GM10266 (cell line): ENCODE measurements at regions not wholly inside any gene's neighbourhood (a gene's known extent, or its start where the extent isn't known, plus 50 kb on each side); places are given as distances from the start of the nearest gene placed in this dataset.
"Not testable (repeated sequence)": the region's sequence is repeated elsewhere in the genome, so short reads cannot be mapped to it uniquely, and the experiment has no call there.

Experiments used
- DNase-seq: peaks from one replicate; pipeline ENCODE4 v3.0.0; 2012; ENCODE audit errors: extremely low spot score
- TF ChIP-seq, protein P1 (sequence below): IDR thresholded peaks from 2 replicates; pipeline ENCODE4 v1.5.1; 2012; ENCODE audit warnings: mild to moderate bottlenecking, low read depth; ENCODE audit not compliant: control insufficient read depth, insufficient read depth; ENCODE audit errors: missing control alignments

- not testable (repeated sequence) for DNase-seq
Observed at GRCh38 chr17:16860467-16860866, 111.5 kb downstream of the TNFRSF13B start.

GRCh38 chr17:16859515-16859914 lies 112.4 kb downstream of the TNFRSF13B start:
- DNase-seq: not testable (repeated sequence)

GRCh38 chr17:16857746-16858145 lies 114.2 kb downstream of the TNFRSF13B start:
- DNase-seq: not testable (repeated sequence)

DNA sequence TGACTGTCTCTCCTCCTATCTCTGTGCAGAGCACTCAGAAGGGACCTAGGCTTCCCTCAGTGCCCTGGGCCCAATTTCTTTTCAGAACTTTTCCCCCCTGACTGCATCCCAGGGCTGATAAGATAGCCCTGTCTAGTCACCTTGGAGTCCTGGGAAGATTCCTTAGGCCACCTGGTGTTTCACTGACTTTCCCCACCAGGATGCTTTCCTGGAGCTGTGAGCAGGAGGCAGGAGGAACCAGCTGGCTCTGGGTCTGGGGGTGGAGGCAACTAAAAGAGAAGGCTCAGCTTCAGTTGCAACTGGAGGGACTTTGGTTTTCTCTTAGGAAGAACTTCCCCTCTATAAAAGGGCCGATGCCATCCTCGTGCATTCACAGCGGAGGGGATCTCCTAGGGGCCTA lies 115.1 kb downstream of the TNFRSF13B start:
- not testable (repeated sequence) for DNase-seq

- DNase-seq: not testable (repeated sequence)
Observed at GRCh38 chr17:16856171-16856570, 115.7 kb downstream of the TNFRSF13B start.

DNA sequence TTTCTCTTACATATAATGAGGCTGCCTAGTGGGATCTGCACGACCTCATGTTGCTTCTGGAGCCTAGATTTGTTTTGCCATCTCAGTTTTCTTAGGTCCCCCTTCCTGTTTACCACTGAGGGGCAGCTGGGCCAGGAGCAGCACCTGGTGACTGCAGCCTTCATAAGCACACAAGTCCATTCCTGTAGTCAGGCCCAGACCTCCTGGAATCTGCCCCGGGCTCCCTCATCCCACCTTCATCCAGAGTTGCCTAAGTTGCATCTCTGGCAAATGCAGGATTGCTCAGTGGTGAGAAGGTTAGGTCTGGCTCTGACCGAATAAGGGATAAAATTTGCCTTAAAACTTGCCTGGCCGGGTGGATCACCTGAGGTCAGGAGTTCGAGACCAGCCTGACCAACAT lies 117.3 kb downstream of the TNFRSF13B start:
- DNase-seq: not testable (repeated sequence)

DNA sequence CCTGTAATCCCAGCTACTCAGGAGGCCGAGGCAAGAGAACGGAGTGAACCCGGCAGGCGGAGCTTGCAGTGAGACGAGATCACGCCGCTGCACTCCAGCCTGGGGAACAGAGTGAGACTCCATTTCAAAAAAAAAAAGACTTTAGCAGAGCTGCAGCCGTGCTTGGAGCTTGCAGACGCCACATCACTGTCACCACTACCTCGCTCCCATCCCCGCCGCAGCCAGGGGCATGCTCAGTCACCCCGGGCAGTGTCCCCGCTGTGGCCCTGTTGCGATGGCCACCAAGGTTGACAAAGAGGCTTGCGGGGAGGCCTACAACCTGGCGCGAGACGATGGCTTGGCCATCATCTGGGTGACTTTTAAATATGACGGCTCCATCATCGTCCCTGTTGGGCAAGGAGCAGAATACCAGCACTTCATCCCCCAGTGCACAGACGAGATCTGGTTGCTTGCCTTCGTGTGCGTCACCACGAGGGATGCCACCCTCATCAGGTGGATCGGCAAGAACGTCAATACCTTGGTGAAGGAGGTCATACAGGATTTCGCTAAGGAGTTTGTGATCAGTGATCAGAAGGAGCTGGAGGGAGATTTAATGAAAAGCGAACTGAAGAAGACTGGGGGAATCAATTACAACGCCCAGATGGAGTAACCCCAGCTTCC lies 118.1 kb downstream of the TNFRSF13B start:
- TF ChIP-seq, protein P1, sequence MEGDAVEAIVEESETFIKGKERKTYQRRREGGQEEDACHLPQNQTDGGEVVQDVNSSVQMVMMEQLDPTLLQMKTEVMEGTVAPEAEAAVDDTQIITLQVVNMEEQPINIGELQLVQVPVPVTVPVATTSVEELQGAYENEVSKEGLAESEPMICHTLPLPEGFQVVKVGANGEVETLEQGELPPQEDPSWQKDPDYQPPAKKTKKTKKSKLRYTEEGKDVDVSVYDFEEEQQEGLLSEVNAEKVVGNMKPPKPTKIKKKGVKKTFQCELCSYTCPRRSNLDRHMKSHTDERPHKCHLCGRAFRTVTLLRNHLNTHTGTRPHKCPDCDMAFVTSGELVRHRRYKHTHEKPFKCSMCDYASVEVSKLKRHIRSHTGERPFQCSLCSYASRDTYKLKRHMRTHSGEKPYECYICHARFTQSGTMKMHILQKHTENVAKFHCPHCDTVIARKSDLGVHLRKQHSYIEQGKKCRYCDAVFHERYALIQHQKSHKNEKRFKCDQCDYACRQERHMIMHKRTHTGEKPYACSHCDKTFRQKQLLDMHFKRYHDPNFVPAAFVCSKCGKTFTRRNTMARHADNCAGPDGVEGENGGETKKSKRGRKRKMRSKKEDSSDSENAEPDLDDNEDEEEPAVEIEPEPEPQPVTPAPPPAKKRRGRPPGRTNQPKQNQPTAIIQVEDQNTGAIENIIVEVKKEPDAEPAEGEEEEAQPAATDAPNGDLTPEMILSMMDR: no peak

GRCh38 chr17:16849861-16850260 lies 122.1 kb downstream of the TNFRSF13B start:
- not testable (repeated sequence) for DNase-seq

More for the DNA sequence above, 118.1 kb downstream of the TNFRSF13B start:
- no peak for DNase-seq

GRCh38 chr17:16848997-16849396 lies 122.9 kb downstream of the TNFRSF13B start:
- DNase-seq: not testable (repeated sequence)

GRCh38 chr17:16845098-16845497 lies 126.8 kb downstream of the TNFRSF13B start:
- DNase-seq: not testable (repeated sequence)

DNA sequence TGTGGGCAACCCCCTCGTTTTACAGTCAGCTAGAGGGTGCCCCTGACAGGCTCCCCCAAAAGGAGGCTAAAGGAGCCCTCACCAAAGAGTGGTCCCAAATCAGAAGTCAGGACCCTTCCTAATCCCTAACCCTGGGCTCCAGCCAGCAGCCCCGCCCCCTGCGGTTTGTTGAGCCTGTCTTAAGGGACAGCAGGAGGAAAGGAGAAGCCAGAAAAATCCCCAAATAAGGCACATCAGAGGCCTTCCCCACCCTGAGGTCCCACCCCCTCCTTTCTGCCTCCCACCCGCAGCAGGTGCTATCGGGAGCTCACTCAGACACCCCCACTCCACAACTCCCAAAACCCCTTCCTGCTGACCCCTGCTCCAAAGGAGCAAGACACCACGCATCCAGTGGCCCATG lies 127.2 kb downstream of the TNFRSF13B start:
- not testable (repeated sequence) for DNase-seq

DNA sequence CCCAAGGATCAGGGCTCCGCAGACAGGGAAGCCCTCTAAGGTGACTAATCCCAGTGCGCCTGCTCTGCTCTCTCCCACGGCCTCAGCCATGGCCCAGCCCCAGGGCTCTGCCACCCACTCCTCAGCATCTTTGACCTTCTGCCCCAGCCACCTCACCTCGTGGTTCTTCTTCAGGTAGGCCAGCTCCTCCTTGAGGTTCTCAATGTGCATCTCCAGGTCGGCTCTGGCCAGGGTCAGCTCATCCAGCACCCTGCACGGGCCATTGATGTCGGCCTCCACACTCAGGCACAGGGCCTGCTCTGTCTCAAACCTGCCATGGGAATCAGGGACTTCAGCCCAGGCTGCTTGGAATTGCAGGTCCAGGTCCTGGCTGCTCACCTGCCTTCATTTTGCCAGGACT lies 128.4 kb downstream of the TNFRSF13B start:
- DNase-seq: not testable (repeated sequence)

GRCh38 chr17:16842346-16842745 lies 129.6 kb downstream of the TNFRSF13B start:
- not testable (repeated sequence) for DNase-seq

DNA sequence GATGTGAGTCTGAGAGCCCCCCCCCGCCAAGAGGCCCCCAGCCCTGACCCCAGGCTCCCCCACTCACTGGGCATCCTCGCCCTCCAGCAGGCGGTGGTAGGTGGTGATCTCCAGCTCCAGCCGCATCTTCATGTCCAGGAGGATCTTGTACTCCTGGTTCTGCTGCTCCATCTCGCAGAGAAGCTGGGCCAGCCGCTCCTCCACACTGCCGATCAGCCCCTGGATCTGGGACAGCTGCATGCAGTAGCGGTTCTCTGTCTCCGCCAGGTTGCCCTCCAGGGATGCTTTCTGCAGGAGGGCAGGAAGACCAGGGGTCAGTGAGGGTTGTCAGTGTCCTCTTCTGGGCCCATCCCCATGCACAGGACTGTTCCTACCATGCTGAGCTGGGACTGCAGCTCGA lies 130.0 kb downstream of the TNFRSF13B start:
- not testable (repeated sequence) for DNase-seq

- DNase-seq: not testable (repeated sequence)
Observed at GRCh38 chr17:16840219-16840618, 131.7 kb downstream of the TNFRSF13B start.

DNA sequence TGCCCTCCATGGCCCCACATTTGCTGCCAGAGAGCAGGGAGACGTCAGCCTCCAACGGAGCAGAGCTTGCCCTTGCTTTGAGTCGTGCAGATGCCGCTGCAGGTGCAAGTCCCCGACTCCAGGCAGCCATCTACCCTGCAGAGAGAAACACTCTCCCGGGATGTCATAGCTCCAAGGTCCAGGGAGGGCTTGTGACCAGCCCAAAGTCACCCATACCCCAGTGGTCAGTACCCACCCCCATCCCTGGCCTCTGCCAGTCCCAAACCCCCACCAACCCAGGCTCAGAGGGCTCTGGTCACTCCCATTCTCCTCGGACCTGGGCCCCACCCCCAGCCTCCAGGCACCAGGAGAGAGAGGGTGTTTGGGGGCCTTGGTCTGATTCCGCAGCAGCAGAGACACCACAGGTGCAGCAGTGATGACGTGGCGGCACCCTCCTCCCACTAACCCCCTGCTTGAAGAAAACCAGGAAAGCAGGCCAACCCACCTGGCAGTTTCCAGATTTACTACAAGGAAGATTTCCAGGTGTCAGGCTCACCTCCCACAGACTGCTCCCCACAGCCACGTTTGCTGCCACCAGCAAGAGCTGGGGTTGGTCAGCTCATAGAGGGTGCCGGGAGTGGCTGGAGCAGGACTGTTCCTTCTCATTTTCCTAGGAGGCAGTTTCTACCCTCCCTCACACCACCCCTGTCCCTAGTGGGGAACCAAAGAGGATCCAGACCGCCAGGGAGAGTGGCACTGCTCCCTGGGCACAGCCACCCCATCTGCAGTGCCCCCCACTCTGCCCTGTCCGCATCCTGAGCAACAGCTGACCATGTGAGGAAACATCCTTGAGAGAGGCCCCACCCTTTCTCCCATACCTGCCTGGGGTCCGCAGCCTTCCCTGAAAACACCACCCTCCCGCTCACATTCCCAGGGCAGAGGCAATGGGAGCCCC lies 132.4 kb downstream of the TNFRSF13B start:
- not testable (repeated sequence) for DNase-seq

- not testable (repeated sequence) for DNase-seq
Observed at GRCh38 chr17:16838795-16839194, 133.1 kb downstream of the TNFRSF13B start.

GRCh38 chr17:16838287-16838686 lies 133.6 kb downstream of the TNFRSF13B start:
- not testable (repeated sequence) for DNase-seq

GRCh38 chr17:16837468-16838266 lies 134.3 kb downstream of the TNFRSF13B start:
- not testable (repeated sequence) for DNase-seq
